ENCODE measurements at regions not wholly inside any gene's neighbourhood (a gene's known extent, or its start where the extent isn't known, plus 50 kb on each side); places are given as distances from the start of the nearest gene placed in this dataset.

- TF ChIP-seq POLR2A (IDR thresholded peaks at IDR 0.05), result no peak
- no peak for TF ChIP-seq CTCF (IDR thresholded peaks at IDR 0.05)
Measured at GRCh38 chr2:186949726-186950256, 100.8 kb upstream of the ZSWIM2 start.
